Astrocyte of the cerebellum (primary cell): ENCODE measurements at regions not wholly inside any gene's neighbourhood (a gene's known extent, or its start where the extent isn't known, plus 50 kb on each side); places are given as distances from the start of the nearest gene placed in this dataset.

Source experiments
- DNase-seq: peaks from one replicate; pipeline ENCODE4 v3.0.0-alpha.2; 2011; ENCODE audit warnings: low read depth
- H3K4me3 ChIP-seq: 2 replicates; pipeline ENCODE4 v1.5.1; 2011; ENCODE audit warnings: mild to moderate bottlenecking, low read depth, low read length, moderate library complexity
- in situ Hi-C: cut with HindIII; loops from 2 replicates; pipeline ENCODE4 v1.10.0; 2017; ENCODE audit warnings: low sequenced_read_pairs
- TF ChIP-seq, protein P1 (sequence below): IDR thresholded peaks from 2 replicates; pipeline ENCODE4 v1.5.1; 2012; ENCODE audit warnings: low read length, low read depth, moderate library complexity, mild to moderate bottlenecking; ENCODE audit errors: missing control alignments

DNA sequence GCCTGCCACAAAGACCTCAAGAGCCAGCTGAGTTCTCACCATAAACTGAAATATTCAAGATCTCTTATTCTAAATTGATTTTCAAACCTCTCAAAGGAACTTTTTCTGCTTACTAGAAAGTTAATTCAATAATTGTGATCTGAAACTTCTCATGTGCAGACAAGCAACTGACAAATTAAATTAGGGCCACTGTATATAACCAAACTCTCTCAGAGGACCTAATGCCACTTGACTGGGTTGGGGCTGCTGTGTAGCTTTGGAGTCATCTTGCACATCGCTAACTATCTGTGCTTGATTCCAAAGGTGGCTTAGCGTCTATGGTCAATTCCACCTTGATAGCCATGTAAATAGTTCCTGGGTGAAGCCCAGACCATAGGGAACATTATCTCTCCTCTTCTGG, 345.2 kb downstream of the GPR37 start:
- in situ Hi-C loops: no loop called here
- TF ChIP-seq, protein P1, sequence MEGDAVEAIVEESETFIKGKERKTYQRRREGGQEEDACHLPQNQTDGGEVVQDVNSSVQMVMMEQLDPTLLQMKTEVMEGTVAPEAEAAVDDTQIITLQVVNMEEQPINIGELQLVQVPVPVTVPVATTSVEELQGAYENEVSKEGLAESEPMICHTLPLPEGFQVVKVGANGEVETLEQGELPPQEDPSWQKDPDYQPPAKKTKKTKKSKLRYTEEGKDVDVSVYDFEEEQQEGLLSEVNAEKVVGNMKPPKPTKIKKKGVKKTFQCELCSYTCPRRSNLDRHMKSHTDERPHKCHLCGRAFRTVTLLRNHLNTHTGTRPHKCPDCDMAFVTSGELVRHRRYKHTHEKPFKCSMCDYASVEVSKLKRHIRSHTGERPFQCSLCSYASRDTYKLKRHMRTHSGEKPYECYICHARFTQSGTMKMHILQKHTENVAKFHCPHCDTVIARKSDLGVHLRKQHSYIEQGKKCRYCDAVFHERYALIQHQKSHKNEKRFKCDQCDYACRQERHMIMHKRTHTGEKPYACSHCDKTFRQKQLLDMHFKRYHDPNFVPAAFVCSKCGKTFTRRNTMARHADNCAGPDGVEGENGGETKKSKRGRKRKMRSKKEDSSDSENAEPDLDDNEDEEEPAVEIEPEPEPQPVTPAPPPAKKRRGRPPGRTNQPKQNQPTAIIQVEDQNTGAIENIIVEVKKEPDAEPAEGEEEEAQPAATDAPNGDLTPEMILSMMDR: no peak
- no peak overlapping the region for H3K4me3 ChIP-seq
- DNase-seq: no peak

DNA sequence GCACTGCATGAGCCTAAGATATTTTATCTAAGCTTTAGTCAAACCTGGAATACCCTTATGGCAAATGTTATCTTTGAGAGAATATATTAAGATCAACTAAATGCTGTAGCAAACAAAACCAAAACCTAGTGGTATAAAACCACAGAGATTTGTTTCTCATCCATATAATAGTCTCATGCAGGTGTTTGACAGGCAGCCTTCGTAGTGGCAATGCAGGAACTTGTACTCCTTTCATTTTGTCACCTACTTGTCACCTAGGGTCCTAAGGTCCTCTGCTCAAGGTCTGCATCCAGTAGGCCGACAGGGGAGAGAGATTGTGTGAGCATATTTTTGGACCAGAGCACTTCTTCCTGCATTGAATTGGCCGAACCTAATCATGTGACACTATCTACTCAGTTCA, 352.6 kb downstream of the GPR37 start:
- no peak overlapping the region for H3K4me3 ChIP-seq
- TF ChIP-seq, protein P1: no peak
- in situ Hi-C loops: no loop called here
- no peak for DNase-seq

DNA sequence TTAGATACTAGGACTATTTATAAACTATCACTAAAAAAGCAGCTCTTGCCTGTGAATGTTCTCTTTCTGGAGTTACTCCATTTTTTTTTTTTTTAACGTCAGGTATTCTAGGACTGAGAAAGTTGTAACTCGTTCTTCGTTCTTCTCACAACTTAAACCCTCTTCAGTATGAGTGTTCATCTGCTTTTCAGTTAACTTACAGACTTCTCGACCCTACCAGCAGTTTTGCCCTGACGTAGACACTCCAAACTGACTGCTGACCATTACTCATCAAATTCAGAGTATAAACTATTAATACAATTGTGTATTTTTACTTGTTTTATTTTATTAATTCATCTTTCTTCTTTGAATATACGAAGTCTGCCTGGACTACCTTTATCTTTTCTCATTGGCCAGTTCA, 353.1 kb downstream of the GPR37 start:
- in situ Hi-C loops: no loop called here
- no peak overlapping the region for H3K4me3 ChIP-seq
- TF ChIP-seq, protein P1: no peak

DNA sequence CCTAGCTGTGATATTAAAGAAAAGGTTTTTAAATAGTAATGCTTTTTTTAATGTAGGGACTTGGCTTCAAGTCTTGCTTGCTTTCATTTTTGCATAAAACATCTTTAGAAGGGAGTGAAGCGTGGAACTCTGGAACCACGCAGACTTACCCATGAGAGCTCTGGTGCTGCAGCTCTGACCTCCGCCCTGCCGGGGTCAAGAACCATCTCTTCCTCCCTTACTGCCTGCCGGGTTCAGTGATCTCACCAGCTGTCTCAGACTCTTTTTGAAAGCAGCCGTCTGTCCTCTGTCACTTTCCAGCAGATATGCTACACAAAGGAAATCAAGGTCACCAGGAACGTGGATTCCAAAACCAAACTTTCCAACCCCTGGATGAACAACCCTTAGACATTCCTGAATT, 353.8 kb downstream of the GPR37 start:
- no peak overlapping the region for H3K4me3 ChIP-seq
- in situ Hi-C loops: no loop called here
- TF ChIP-seq, protein P1: no peak
- no peak for DNase-seq

More for the DNA sequence above, 353.1 kb downstream of the GPR37 start:
- DNase-seq: no peak

DNA sequence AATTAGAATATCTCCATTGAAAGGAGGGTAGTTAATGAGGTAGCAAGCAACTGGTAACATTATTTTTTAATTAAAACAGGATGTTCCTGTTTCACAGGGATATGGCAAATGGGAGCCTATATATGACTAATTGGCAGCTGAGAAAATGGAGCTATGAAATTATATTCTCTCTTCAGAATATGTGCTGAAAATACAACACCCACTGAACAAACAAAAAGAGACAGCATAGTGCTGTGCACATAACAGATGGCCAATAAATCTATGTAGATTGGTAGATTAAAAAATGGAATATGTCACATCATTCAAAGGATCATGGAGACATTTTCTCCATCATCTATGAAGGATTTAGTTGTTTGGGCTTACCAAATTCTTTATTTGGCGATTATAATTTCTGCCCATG, 362.0 kb downstream of the GPR37 start:
- TF ChIP-seq, protein P1: no peak
- no peak overlapping the region for H3K4me3 ChIP-seq
- in situ Hi-C loops: no loop called here
- DNase-seq: no peak

- TF ChIP-seq, protein P1: no peak
- no peak overlapping the region for H3K4me3 ChIP-seq
- no peak for DNase-seq
These were observed 362.5 kb downstream of the GPR37 start for GRCh38 chr7:124403112-124403511.

GRCh38 chr7:124399941-124400340, 365.7 kb downstream of the GPR37 start:
- in situ Hi-C loops: no loop called here
- H3K4me3 ChIP-seq: no peak overlapping the region
- DNase-seq: no peak
- TF ChIP-seq, protein P1: no peak

More at GRCh38 chr7:124403112-124403511, 362.5 kb downstream of the GPR37 start:
- in situ Hi-C loops: no loop called here
